OCI-LY3 (cell line): ENCODE measurements at regions not wholly inside any gene's neighbourhood (a gene's known extent, or its start where the extent isn't known, plus 50 kb on each side); places are given as distances from the start of the nearest gene placed in this dataset.

Source experiments
- CTCF ChIP-seq: fragments of 200-600, 300-600 bp; sonication (generic); IDR thresholded peaks from 2 replicates; pipeline ENCODE4 v1.5.1; 2014; ENCODE audit warnings: antibody characterized with exemption, low read length, low read depth
- EZH2phosphoT487 ChIP-seq: fragments of 200-600 bp; shearing (Covaris generic); IDR thresholded peaks from 2 replicates; pipeline ENCODE4 v1.6.1; 2018; ENCODE audit warnings: antibody characterized with exemption, mixed run types, low read depth

- TF ChIP-seq CTCF (no peak), EZH2phosphoT487 (no peak)
Observed at GRCh38 chr3:176351408-176351807, 845.9 kb downstream of the TBL1XR1 start.
